ENCODE measurements at regions not wholly inside any gene's neighbourhood (a gene's known extent, or its start where the extent isn't known, plus 50 kb on each side); places are given as distances from the start of the nearest gene placed in this dataset.
"Not testable (repeated sequence)": the region's sequence is repeated elsewhere in the genome, so short reads cannot be mapped to it uniquely, and the experiment has no call there.

- H4K20me1 ChIP-seq (ENCODE audit: insufficient read depth, low read length): no peaks in the 10 kb centered on the region
- no peaks in the 10 kb centered on the region for H3F3A ChIP-seq (ENCODE audit: insufficient read depth, low read length)
- no peaks in the 10 kb centered on the region for H3K9me2 ChIP-seq (replicated peaks; ENCODE audit: insufficient read depth, low read length)
- H3K9ac ChIP-seq (ENCODE audit: low read length): no peak overlapping the region
- H2AFZ ChIP-seq (ENCODE audit: low read length): 0 out of 2 replicates have a peak overlapping the region, but pooled peaks have one; percentile 12
- TF ChIP-seq EZH2phosphoT487 (IDR thresholded peaks at IDR 0.05; ENCODE audit: low read length) (no peak), CTCF (IDR thresholded peaks at IDR 0.05; ENCODE audit: low read length) (peak; percentile 46)
- no peaks in the 10 kb centered on the region for H3K4me1 ChIP-seq (ENCODE audit: low read length)
- no peaks in the 10 kb centered on the region for H3K36me3 ChIP-seq (replicated peaks; ENCODE audit: insufficient read depth, low read length)
- no peak for DNase-seq
- no peaks in the 10 kb centered on the region for H3K79me2 ChIP-seq (ENCODE audit: low read length)
- H3K27ac ChIP-seq (ENCODE audit: low read length): no peak overlapping the region
- no peaks in the 10 kb centered on the region for H3K27me3 ChIP-seq (replicated peaks; ENCODE audit: insufficient read depth, low read length)
- no peaks in the 10 kb centered on the region for H3K9me3 ChIP-seq (replicated peaks; ENCODE audit: insufficient read depth, low read length)
- no peak overlapping the region for H3K4me2 ChIP-seq (ENCODE audit: low read depth, low read length)
- no peak overlapping the region for H3K4me3 ChIP-seq (ENCODE audit: low read length)
These were observed 905.2 kb downstream of the TRAM1L1 start for GRCh38 chr4:116180157-116180601.

GRCh38 chr4:116151371-116151770 lies 934.0 kb downstream of the TRAM1L1 start:
- not testable (repeated sequence) for H3K4me2 ChIP-seq (ENCODE audit: low read depth, low read length); H3K4me3 ChIP-seq (ENCODE audit: low read length); H3K9me3 ChIP-seq (replicated peaks; ENCODE audit: insufficient read depth, low read length); H3K36me3 ChIP-seq (replicated peaks; ENCODE audit: insufficient read depth, low read length); H3K27ac ChIP-seq (ENCODE audit: low read length); H3K9ac ChIP-seq (ENCODE audit: low read length); DNase-seq; H4K20me1 ChIP-seq (ENCODE audit: insufficient read depth, low read length); H2AFZ ChIP-seq (ENCODE audit: low read length); H3K4me1 ChIP-seq (ENCODE audit: low read length); H3F3A ChIP-seq (ENCODE audit: insufficient read depth, low read length); H3K79me2 ChIP-seq (ENCODE audit: low read length); H3K9me2 ChIP-seq (replicated peaks; ENCODE audit: insufficient read depth, low read length); H3K27me3 ChIP-seq (replicated peaks; ENCODE audit: insufficient read depth, low read length)

- Histone ChIP-seq H2AFZ (ENCODE audit: low read length) (no peak overlapping the region), H4K20me1 (ENCODE audit: insufficient read depth, low read length) (no peaks in the 10 kb centered on the region), H3K36me3 (replicated peaks; ENCODE audit: insufficient read depth, low read length) (no peaks in the 10 kb centered on the region), H3K4me3 (ENCODE audit: low read length) (no peak overlapping the region), H3K27ac (ENCODE audit: low read length) (no peak overlapping the region), H3K9me2 (replicated peaks; ENCODE audit: insufficient read depth, low read length) (no peaks in the 10 kb centered on the region), H3K9ac (ENCODE audit: low read length) (no peak overlapping the region), H3K9me3 (replicated peaks; ENCODE audit: insufficient read depth, low read length) (no peaks in the 10 kb centered on the region), H3K27me3 (replicated peaks; ENCODE audit: insufficient read depth, low read length) (no peaks in the 10 kb centered on the region), H3K79me2 (ENCODE audit: low read length) (no peaks in the 10 kb centered on the region), H3K4me2 (ENCODE audit: low read depth, low read length) (no peak overlapping the region), H3K4me1 (ENCODE audit: low read length) (no peaks in the 10 kb centered on the region), H3F3A (ENCODE audit: insufficient read depth, low read length) (no peaks in the 10 kb centered on the region)
- DNase-seq: no peak
- TF ChIP-seq EZH2 (optimal IDR thresholded peaks at IDR 0.05; ENCODE audit: low read depth, low read length) (no peak), EZH2phosphoT487 (IDR thresholded peaks at IDR 0.05; ENCODE audit: low read length) (no peak), CTCF (IDR thresholded peaks at IDR 0.05; ENCODE audit: low read length) (no peak)
These were observed 935.2 kb downstream of the TRAM1L1 start for GRCh38 chr4:116150152-116150551.

- Histone ChIP-seq H3K9ac (ENCODE audit: low read length) (no peak overlapping the region), H3K4me1 (ENCODE audit: low read length) (no peaks in the 10 kb centered on the region), H3K4me2 (ENCODE audit: low read depth, low read length) (no peak overlapping the region), H3K9me2 (replicated peaks; ENCODE audit: insufficient read depth, low read length) (no peaks in the 10 kb centered on the region), H3K79me2 (ENCODE audit: low read length) (no peaks in the 10 kb centered on the region), H3K27me3 (replicated peaks; ENCODE audit: insufficient read depth, low read length) (no peaks in the 10 kb centered on the region), H3K4me3 (ENCODE audit: low read length) (no peak overlapping the region), H2AFZ (ENCODE audit: low read length) (no peak overlapping the region), H3K27ac (ENCODE audit: low read length) (no peak overlapping the region), H3K36me3 (replicated peaks; ENCODE audit: insufficient read depth, low read length) (no peaks in the 10 kb centered on the region), H3K9me3 (replicated peaks; ENCODE audit: insufficient read depth, low read length) (no peaks in the 10 kb centered on the region), H3F3A (ENCODE audit: insufficient read depth, low read length) (no peaks in the 10 kb centered on the region), H4K20me1 (ENCODE audit: insufficient read depth, low read length) (no peaks in the 10 kb centered on the region)
- no peak for TF ChIP-seq EZH2 (optimal IDR thresholded peaks at IDR 0.05; ENCODE audit: low read depth, low read length)
- no peak for TF ChIP-seq EZH2phosphoT487 (IDR thresholded peaks at IDR 0.05; ENCODE audit: low read length)
- TF ChIP-seq CTCF (IDR thresholded peaks at IDR 0.05; ENCODE audit: low read length): no peak
- no peak for DNase-seq
These were observed 942.2 kb downstream of the TRAM1L1 start for GRCh38 chr4:116143198-116143597.

All from MM.1S (cell line).